GM23338 (cell line): ENCODE measurements at regions not wholly inside any gene's neighbourhood (a gene's known extent, or its start where the extent isn't known, plus 50 kb on each side); places are given as distances from the start of the nearest gene placed in this dataset.

ENCODE experiments used
- ATAC-seq: fragments of 200-7000 bp; cut with Tn5 transposase; 3 replicates; pipeline ENCODE4 v1.9.1; 2020
- DNase-seq: peaks from one replicate; pipeline ENCODE4 v3.0.0-alpha.2; 2015; ENCODE audit warnings: low spot score
- H2AFZ ChIP-seq: fragments of 200-600 bp; sonication (generic); 2 replicates; pipeline ENCODE4 v1.8.0; 2016; ENCODE audit warnings: antibody characterized with exemption, mild to moderate bottlenecking, moderate library complexity
- H3F3A ChIP-seq: fragments of 200-600 bp; sonication (generic); replicated peaks from 2 replicates; pipeline ENCODE4 v1.8.0; 2017; ENCODE audit warnings: antibody characterized with exemption, mixed run types, low read depth
- H3K27ac ChIP-seq: fragments of 200-600 bp; sonication (generic); 2 replicates; pipeline ENCODE4 v1.6.1; 2016; ENCODE audit warnings: low read depth
- H3K27me3 ChIP-seq: fragments of 200-600 bp; sonication (generic); 2 replicates; pipeline ENCODE4 v1.8.0; 2016; ENCODE audit warnings: mild to moderate bottlenecking, mixed run types, moderate library complexity; ENCODE audit not compliant: insufficient read depth
- H3K36me3 ChIP-seq: fragments of 200-600 bp; sonication (generic); 2 replicates; pipeline ENCODE4 v1.8.0; 2016; ENCODE audit warnings: mild to moderate bottlenecking; ENCODE audit not compliant: insufficient read depth
- H3K4me1 ChIP-seq: fragments of 200-600 bp; sonication (generic); 2 replicates; pipeline ENCODE4 v1.8.0; 2016; ENCODE audit warnings: mild to moderate bottlenecking, moderate library complexity; ENCODE audit not compliant: insufficient read depth
- H3K4me2 ChIP-seq: fragments of 200-600 bp; sonication (generic); 2 replicates; pipeline ENCODE4 v1.7.1; 2017; ENCODE audit warnings: mixed run types
- H3K4me3 ChIP-seq: fragments of 200-600 bp; sonication (generic); 2 replicates; pipeline ENCODE4 v1.6.1; 2016; ENCODE audit warnings: mixed run types
- H3K79me2 ChIP-seq: fragments of 200-600 bp; sonication (generic); replicated peaks from 2 replicates; pipeline ENCODE4 v1.8.0; 2017; ENCODE audit warnings: mild to moderate bottlenecking; ENCODE audit not compliant: insufficient read depth
- H3K9me2 ChIP-seq: fragments of 200-600 bp; sonication (generic); 2 replicates; pipeline ENCODE4 v1.8.0; 2017; ENCODE audit not compliant: insufficient read depth
- H4K20me1 ChIP-seq: fragments of 200-600 bp; sonication (generic); replicated peaks from 2 replicates; pipeline ENCODE4 v1.8.0; 2017; ENCODE audit warnings: mild to moderate bottlenecking; ENCODE audit not compliant: insufficient read depth
- H3K27ac Mint-ChIP-seq: 2 replicates; pipeline ENCODE4 v1.8.0; 2020; ENCODE audit warnings: inconsistent platforms, mild to moderate bottlenecking, moderate library complexity, mixed read lengths
- H3K27me3 Mint-ChIP-seq: 3 replicates; pipeline ENCODE4 v1.8.0; 2022; ENCODE audit warnings: low read depth, mild to moderate bottlenecking, moderate library complexity, mixed read lengths, inconsistent platforms; ENCODE audit not compliant: insufficient read depth, poor library complexity
- H3K36me3 Mint-ChIP-seq: 3 replicates; pipeline ENCODE4 v1.8.0; 2021; ENCODE audit warnings: low read depth, mild to moderate bottlenecking, inconsistent platforms, moderate library complexity, mixed read lengths
- H3K4me1 Mint-ChIP-seq: 3 replicates; pipeline ENCODE4 v1.8.0; 2020; ENCODE audit warnings: mild to moderate bottlenecking, inconsistent platforms, mixed read lengths
- H3K4me3 Mint-ChIP-seq: 3 replicates; pipeline ENCODE4 v1.8.0; 2021; ENCODE audit warnings: moderate library complexity, mild to moderate bottlenecking, inconsistent platforms, mixed read lengths
- H3K9me3 Mint-ChIP-seq: 3 replicates; pipeline ENCODE4 v1.8.0; 2020; ENCODE audit warnings: moderate library complexity, mild to moderate bottlenecking, inconsistent platforms, mixed read lengths
- ETS1 ChIP-seq: IDR thresholded peaks from 2 replicates; pipeline ENCODE4 v1.6.1; 2016; ENCODE audit warnings: antibody characterized with exemption
- JUNB ChIP-seq: IDR thresholded peaks from one replicate; pipeline ENCODE4 v1.6.1; 2016; ENCODE audit warnings: antibody characterized with exemption; ENCODE audit not compliant: unreplicated experiment
- POLR2AphosphoS5 ChIP-seq: IDR thresholded peaks from 2 replicates; pipeline ENCODE4 v1.6.1; 2016; ENCODE audit warnings: antibody characterized with exemption, low read depth
- ZNF114 ChIP-seq: fragments of 250-450 bp; sonication (Bioruptor Pico); IDR thresholded peaks from 2 replicates; pipeline ENCODE4 v1.5.0; 2020; ENCODE audit warnings: mild to moderate bottlenecking, moderate library complexity
- ZNF331 ChIP-seq: fragments of 250-450 bp; sonication (Bioruptor Pico); IDR thresholded peaks from 2 replicates; pipeline ENCODE4 v1.5.0; 2020; ENCODE audit warnings: low read depth, mild to moderate bottlenecking, moderate library complexity
- ZNF462 ChIP-seq: fragments of 250-450 bp; sonication (Bioruptor Pico); IDR thresholded peaks from 2 replicates; pipeline ENCODE4 v1.5.0; 2020; ENCODE audit warnings: mild to moderate bottlenecking, moderate library complexity
- TF ChIP-seq, protein P1 (sequence below), 2 experiments: fragments of 200-600 bp in 1 of 2; sonication (generic) in 1 of 2; conservative IDR thresholded peaks; 2 replicates each; pipeline versions ENCODE4 v1.5.1 to v1.6.1; 2016 to 2017; ENCODE audit warnings: antibody characterized with exemption in 2 of 2, low read depth in 2 of 2, mild to moderate bottlenecking in 2 of 2, moderate library complexity in 1 of 2
- TF ChIP-seq, protein P2 (sequence below): IDR thresholded peaks from one replicate; pipeline ENCODE4 v1.6.1; 2018; ENCODE audit warnings: antibody characterized with exemption; ENCODE audit not compliant: unreplicated experiment

DNA sequence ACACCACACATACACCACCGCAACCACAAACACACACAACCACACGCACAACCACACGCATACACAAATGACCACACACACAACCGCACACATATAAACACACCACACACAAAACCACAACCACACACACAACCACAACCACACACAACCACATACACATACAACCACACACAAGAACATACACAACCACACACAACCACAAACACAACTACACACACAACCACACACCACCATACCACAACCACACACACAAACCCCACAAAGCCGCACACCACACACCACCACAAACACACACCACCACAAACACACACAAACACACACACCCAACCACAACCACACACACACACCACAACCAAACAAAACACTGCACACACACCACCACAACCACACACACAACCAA, 107.5 kb upstream of the FZD10 start (continued):
- no peak for TF ChIP-seq ETS1
- no peak for TF ChIP-seq POLR2AphosphoS5

DNA sequence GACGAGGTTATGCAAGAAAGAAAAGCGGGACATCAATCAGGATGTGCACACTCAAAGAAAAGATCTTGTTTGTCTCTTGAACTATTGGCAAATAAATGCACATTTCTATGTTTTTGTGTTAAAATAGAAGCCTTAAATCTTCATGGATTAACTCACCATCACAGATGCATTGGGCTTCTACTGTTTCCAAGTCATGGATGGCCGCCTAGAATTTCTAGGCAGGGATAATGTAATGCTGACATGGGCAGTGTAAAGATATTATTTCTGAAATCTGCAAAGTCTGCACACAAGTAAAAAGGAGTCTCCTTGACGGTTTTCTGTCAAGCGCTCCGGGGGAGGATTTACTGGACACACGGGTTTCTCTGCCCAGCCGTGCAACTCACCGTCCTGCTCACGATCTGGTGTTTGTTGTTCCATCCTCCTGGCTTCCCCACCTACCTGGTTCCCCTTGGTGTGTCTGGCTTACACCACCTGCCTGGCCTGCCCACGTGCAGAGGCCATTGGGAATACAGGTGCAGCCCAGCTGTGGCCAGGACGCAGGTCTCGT, 103.3 kb upstream of the FZD10 start:
- Histone ChIP-seq H3K9me2 (no peaks in the 10 kb centered on the region), H4K20me1 (no peaks in the 10 kb centered on the region), H3K27ac (no peak overlapping the region), H3F3A (0 out of 2 replicates have a peak, but pooled peaks cover 4% of the 10 kb centered on the region), H3K79me2 (no peaks in the 10 kb centered on the region), H2AFZ (no peak overlapping the region), H3K4me2 (no peak overlapping the region), H3K4me3 (no peak overlapping the region), H3K36me3 (no peaks in the 10 kb centered on the region), H3K27me3 (no peaks in the 10 kb centered on the region; the same call in 1 of the 2 replicates), H3K4me1 (no peaks in the 10 kb centered on the region)
- H3K4me3 Mint-ChIP-seq, result no peak overlapping the region
- no peaks in the 10 kb centered on the region for H3K4me1 Mint-ChIP-seq
- peaks cover 100% of the 10 kb centered on the region for H3K9me3 Mint-ChIP-seq
- TF ChIP-seq ZNF462 (CRISPR knock-in tag) (no peak), ZNF114 (CRISPR knock-in tag) (no peak), JUNB (no peak), ZNF331 (no peak)
- TF ChIP-seq, protein P1, sequence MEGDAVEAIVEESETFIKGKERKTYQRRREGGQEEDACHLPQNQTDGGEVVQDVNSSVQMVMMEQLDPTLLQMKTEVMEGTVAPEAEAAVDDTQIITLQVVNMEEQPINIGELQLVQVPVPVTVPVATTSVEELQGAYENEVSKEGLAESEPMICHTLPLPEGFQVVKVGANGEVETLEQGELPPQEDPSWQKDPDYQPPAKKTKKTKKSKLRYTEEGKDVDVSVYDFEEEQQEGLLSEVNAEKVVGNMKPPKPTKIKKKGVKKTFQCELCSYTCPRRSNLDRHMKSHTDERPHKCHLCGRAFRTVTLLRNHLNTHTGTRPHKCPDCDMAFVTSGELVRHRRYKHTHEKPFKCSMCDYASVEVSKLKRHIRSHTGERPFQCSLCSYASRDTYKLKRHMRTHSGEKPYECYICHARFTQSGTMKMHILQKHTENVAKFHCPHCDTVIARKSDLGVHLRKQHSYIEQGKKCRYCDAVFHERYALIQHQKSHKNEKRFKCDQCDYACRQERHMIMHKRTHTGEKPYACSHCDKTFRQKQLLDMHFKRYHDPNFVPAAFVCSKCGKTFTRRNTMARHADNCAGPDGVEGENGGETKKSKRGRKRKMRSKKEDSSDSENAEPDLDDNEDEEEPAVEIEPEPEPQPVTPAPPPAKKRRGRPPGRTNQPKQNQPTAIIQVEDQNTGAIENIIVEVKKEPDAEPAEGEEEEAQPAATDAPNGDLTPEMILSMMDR (conservative IDR thresholded peaks at IDR 0.05; ENCODE audit: low read depth in 2 of 2), result no peak
- TF ChIP-seq, protein P2, sequence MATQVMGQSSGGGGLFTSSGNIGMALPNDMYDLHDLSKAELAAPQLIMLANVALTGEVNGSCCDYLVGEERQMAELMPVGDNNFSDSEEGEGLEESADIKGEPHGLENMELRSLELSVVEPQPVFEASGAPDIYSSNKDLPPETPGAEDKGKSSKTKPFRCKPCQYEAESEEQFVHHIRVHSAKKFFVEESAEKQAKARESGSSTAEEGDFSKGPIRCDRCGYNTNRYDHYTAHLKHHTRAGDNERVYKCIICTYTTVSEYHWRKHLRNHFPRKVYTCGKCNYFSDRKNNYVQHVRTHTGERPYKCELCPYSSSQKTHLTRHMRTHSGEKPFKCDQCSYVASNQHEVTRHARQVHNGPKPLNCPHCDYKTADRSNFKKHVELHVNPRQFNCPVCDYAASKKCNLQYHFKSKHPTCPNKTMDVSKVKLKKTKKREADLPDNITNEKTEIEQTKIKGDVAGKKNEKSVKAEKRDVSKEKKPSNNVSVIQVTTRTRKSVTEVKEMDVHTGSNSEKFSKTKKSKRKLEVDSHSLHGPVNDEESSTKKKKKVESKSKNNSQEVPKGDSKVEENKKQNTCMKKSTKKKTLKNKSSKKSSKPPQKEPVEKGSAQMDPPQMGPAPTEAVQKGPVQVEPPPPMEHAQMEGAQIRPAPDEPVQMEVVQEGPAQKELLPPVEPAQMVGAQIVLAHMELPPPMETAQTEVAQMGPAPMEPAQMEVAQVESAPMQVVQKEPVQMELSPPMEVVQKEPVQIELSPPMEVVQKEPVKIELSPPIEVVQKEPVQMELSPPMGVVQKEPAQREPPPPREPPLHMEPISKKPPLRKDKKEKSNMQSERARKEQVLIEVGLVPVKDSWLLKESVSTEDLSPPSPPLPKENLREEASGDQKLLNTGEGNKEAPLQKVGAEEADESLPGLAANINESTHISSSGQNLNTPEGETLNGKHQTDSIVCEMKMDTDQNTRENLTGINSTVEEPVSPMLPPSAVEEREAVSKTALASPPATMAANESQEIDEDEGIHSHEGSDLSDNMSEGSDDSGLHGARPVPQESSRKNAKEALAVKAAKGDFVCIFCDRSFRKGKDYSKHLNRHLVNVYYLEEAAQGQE, result no peak
- no peaks in the 10 kb centered on the region for H3K27me3 Mint-ChIP-seq
- ATAC-seq (no peak), DNase-seq (no peak)
- peaks cover 74% of the 10 kb centered on the region for H3K36me3 Mint-ChIP-seq
- H3K27ac Mint-ChIP-seq, result no peak overlapping the region
